ENCODE measurements at regions not wholly inside any gene's neighbourhood (a gene's known extent, or its start where the extent isn't known, plus 50 kb on each side); places are given as distances from the start of the nearest gene placed in this dataset.
"Not testable (repeated sequence)": the region's sequence is repeated elsewhere in the genome, so short reads cannot be mapped to it uniquely, and the experiment has no call there.

DNA sequence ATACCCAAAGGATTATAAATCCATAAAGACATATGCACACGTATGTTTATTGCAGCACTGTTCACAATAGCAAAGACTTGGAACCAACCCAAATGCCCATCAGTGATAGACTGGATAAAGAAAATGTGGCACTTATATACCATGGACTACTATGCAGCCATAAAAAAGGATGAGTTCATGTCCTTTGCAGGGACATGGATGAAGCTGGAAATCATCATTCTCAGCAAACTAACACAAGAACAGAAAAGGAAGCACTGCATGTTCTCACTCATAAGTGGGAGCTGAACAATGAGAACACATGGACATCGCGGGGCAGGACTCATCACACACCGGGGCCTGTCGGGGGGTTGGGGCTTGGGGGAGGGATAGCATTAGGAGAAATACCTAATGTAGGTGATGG, 108.2 kb downstream of the C16orf95 start:
- TF ChIP-seq OVOL3 (tag by site-specific recombination; IDR thresholded peaks at IDR 0.05); IKZF3 (tag by site-specific recombination; IDR thresholded peaks at IDR 0.05); ZNF747 (tag by site-specific recombination; IDR thresholded peaks at IDR 0.05); ZNF19 (tag by site-specific recombination; IDR thresholded peaks at IDR 0.05; ENCODE audit: low read depth); ZNF423 (tag by site-specific recombination; IDR thresholded peaks at IDR 0.05); ZEB2 (tag by site-specific recombination; IDR thresholded peaks at IDR 0.05); ZNF610 (tag by site-specific recombination; IDR thresholded peaks at IDR 0.05; ENCODE audit: borderline replicate concordance); ZBTB20 (tag by site-specific recombination; IDR thresholded peaks at IDR 0.05); SCRT1 (tag by site-specific recombination; IDR thresholded peaks at IDR 0.05; ENCODE audit: borderline replicate concordance); ZNF350 (tag by site-specific recombination; IDR thresholded peaks at IDR 0.05): not testable (repeated sequence)
- TF ChIP-seq, protein P1, sequence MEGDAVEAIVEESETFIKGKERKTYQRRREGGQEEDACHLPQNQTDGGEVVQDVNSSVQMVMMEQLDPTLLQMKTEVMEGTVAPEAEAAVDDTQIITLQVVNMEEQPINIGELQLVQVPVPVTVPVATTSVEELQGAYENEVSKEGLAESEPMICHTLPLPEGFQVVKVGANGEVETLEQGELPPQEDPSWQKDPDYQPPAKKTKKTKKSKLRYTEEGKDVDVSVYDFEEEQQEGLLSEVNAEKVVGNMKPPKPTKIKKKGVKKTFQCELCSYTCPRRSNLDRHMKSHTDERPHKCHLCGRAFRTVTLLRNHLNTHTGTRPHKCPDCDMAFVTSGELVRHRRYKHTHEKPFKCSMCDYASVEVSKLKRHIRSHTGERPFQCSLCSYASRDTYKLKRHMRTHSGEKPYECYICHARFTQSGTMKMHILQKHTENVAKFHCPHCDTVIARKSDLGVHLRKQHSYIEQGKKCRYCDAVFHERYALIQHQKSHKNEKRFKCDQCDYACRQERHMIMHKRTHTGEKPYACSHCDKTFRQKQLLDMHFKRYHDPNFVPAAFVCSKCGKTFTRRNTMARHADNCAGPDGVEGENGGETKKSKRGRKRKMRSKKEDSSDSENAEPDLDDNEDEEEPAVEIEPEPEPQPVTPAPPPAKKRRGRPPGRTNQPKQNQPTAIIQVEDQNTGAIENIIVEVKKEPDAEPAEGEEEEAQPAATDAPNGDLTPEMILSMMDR (tag by site-specific recombination; IDR thresholded peaks at IDR 0.05), result not testable (repeated sequence)
- TF ChIP-seq, protein P2, sequence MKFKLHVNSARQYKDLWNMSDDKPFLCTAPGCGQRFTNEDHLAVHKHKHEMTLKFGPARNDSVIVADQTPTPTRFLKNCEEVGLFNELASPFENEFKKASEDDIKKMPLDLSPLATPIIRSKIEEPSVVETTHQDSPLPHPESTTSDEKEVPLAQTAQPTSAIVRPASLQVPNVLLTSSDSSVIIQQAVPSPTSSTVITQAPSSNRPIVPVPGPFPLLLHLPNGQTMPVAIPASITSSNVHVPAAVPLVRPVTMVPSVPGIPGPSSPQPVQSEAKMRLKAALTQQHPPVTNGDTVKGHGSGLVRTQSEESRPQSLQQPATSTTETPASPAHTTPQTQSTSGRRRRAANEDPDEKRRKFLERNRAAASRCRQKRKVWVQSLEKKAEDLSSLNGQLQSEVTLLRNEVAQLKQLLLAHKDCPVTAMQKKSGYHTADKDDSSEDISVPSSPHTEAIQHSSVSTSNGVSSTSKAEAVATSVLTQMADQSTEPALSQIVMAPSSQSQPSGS (tag by site-specific recombination; IDR thresholded peaks at IDR 0.05; ENCODE audit: low read depth), result not testable (repeated sequence)
- TF ChIP-seq, protein P3, sequence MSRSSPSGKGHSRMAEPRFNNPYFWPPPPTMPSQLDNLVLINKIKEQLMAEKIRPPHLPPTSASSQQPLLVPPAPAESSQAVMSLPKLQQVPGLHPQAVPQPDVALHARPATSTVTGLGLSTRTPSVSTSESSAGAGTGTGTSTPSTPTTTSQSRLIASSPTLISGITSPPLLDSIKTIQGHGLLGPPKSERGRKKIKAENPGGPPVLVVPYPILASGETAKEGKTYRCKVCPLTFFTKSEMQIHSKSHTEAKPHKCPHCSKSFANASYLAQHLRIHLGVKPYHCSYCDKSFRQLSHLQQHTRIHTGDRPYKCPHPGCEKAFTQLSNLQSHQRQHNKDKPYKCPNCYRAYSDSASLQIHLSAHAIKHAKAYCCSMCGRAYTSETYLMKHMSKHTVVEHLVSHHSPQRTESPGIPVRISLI (tag by site-specific recombination; IDR thresholded peaks at IDR 0.05), result not testable (repeated sequence)
